ENCODE measurements at regions not wholly inside any gene's neighbourhood (a gene's known extent, or its start where the extent isn't known, plus 50 kb on each side); places are given as distances from the start of the nearest gene placed in this dataset.

GRCh38 chr13:80249516-80250212, 91.3 kb downstream of the SPRY2 start:
- ATAC-seq (no peak), DNase-seq (ENCODE audit: low spot score) (no peak)
- H3K27ac Mint-ChIP-seq = no peak overlapping the region
- no peaks in the 10 kb centered on the region; the same call in 2 of the 3 replicates for H3K9me3 Mint-ChIP-seq
- H3K79me2 ChIP-seq (replicated peaks; ENCODE audit: insufficient read depth) = no peaks in the 10 kb centered on the region
- H3K4me2 ChIP-seq = no peak overlapping the region
- H3K4me3 ChIP-seq = no peak overlapping the region
- H4K20me1 ChIP-seq (replicated peaks; ENCODE audit: insufficient read depth) = no peaks in the 10 kb centered on the region
- H3K27me3 ChIP-seq (ENCODE audit: insufficient read depth) = no peaks in the 10 kb centered on the region
- peaks cover 8% of the 10 kb centered on the region for H3K4me1 ChIP-seq (ENCODE audit: insufficient read depth)
- 0 out of 2 replicates have a peak, but pooled peaks cover 4% of the 10 kb centered on the region for H3K9me2 ChIP-seq (ENCODE audit: insufficient read depth)
- H3K27me3 Mint-ChIP-seq (ENCODE audit: insufficient read depth, low read depth, poor library complexity) = no peaks in the 10 kb centered on the region
- H3K27ac ChIP-seq (ENCODE audit: low read depth) = no peak overlapping the region
- no peak overlapping the region for H2AFZ ChIP-seq
- TF ChIP-seq REST (IDR thresholded peaks at IDR 0.05; ENCODE audit: unreplicated experiment) = no peak
- no peak for TF ChIP-seq EZH2 (IDR thresholded peaks at IDR 0.05; ENCODE audit: low read depth, unreplicated experiment)
- TF ChIP-seq ETS1 (IDR thresholded peaks at IDR 0.05) = no peak
- no peak for TF ChIP-seq CREB1 (CRISPR knock-in tag; IDR thresholded peaks at IDR 0.05; ENCODE audit: low read depth)
- no peak for TF ChIP-seq ZNF114 (CRISPR knock-in tag; IDR thresholded peaks at IDR 0.05)
- no peak for TF ChIP-seq EZH2phosphoT487 (IDR thresholded peaks at IDR 0.05; ENCODE audit: unreplicated experiment)
- TF ChIP-seq ZNF462 (CRISPR knock-in tag; IDR thresholded peaks at IDR 0.05) = no peak
- no peak for TF ChIP-seq ZNF331 (CRISPR knock-in tag; IDR thresholded peaks at IDR 0.05; ENCODE audit: low read depth)
- no peak for TF ChIP-seq STAT1 (IDR thresholded peaks at IDR 0.05; ENCODE audit: unreplicated experiment)
- no peak for TF ChIP-seq JUNB (IDR thresholded peaks at IDR 0.05; ENCODE audit: unreplicated experiment)
- no peak for TF ChIP-seq NANOG (IDR thresholded peaks at IDR 0.05; ENCODE audit: borderline replicate concordance)
- no peak for TF ChIP-seq POLR2AphosphoS5 (IDR thresholded peaks at IDR 0.05; ENCODE audit: low read depth)
- H3K36me3 Mint-ChIP-seq (ENCODE audit: low read depth) = no peaks in the 10 kb centered on the region
- H3F3A ChIP-seq (replicated peaks; ENCODE audit: low read depth) = no peaks in the 10 kb centered on the region
- H3K4me1 Mint-ChIP-seq = peaks cover 7% of the 10 kb centered on the region; the same call in 2 of the 3 replicates
- H3K4me3 Mint-ChIP-seq = no peak overlapping the region
- no peaks in the 10 kb centered on the region for H3K36me3 ChIP-seq (ENCODE audit: insufficient read depth)

Data from GM23338 (cell line).